A673 (cell line): ENCODE measurements at regions not wholly inside any gene's neighbourhood (a gene's known extent, or its start where the extent isn't known, plus 50 kb on each side); places are given as distances from the start of the nearest gene placed in this dataset.

ENCODE experiments used
- CTCF ChIP-seq: fragments of 300-800, 200-600 bp; sonication (generic); conservative IDR thresholded peaks from 2 replicates; pipeline ENCODE4 v1.5.1; 2017; ENCODE audit warnings: low read depth, mild to moderate bottlenecking, antibody characterized with exemption, low read length, moderate library complexity, mixed read lengths
- EZH2 ChIP-seq: fragments of 200-600 bp; sonication (generic); IDR thresholded peaks from 2 replicates; pipeline ENCODE4 v1.6.1; 2017; ENCODE audit warnings: borderline replicate concordance, low read depth, mild to moderate bottlenecking, mixed read lengths, antibody characterized with exemption, low read length; ENCODE audit not compliant: poor library complexity, severe bottlenecking

- no peak for TF ChIP-seq CTCF
- TF ChIP-seq EZH2: no peak
These were observed 295.8 kb upstream of the SGCD start for GRCh38 chr5:156031181-156031580.
